ENCODE measurements at regions not wholly inside any gene's neighbourhood (a gene's known extent, or its start where the extent isn't known, plus 50 kb on each side); places are given as distances from the start of the nearest gene placed in this dataset.
A peak's percentile ranks its signal among the peaks of the same experiment; 100 is the strongest.

- no peak for TF ChIP-seq CTCF (IDR thresholded peaks at IDR 0.05; ENCODE audit: insufficient read depth, low read length)
- H3K4me3 ChIP-seq (ENCODE audit: low read depth, low read length) = no peak overlapping the region
- DNase-seq (ENCODE audit: low read depth) = no peak
These were observed 310.2 kb downstream of the FBXW7 start for GRCh38 chr4:152225680-152226079.

GRCh38 chr4:152224721-152225420, 311.0 kb downstream of the FBXW7 start:
- DNase-seq (ENCODE audit: low read depth) = no peak
- TF ChIP-seq CTCF (IDR thresholded peaks at IDR 0.05; ENCODE audit: insufficient read depth, low read length) = no peak
- H3K4me3 ChIP-seq (ENCODE audit: low read depth, low read length) = no peak overlapping the region

- no peak overlapping the region for H3K4me3 ChIP-seq (ENCODE audit: low read depth, low read length)
- no peak for DNase-seq (ENCODE audit: low read depth)
- no peak for TF ChIP-seq CTCF (IDR thresholded peaks at IDR 0.05; ENCODE audit: insufficient read depth, low read length)
These were observed 311.7 kb downstream of the FBXW7 start for GRCh38 chr4:152224223-152224622.

GRCh38 chr4:152223600-152223999, 312.3 kb downstream of the FBXW7 start:
- no peak for DNase-seq (ENCODE audit: low read depth)
- no peak for TF ChIP-seq CTCF (IDR thresholded peaks at IDR 0.05; ENCODE audit: insufficient read depth, low read length)

GRCh38 chr4:152221816-152222516, 313.9 kb downstream of the FBXW7 start:
- H3K4me3 ChIP-seq (ENCODE audit: low read depth, low read length) = no peak overlapping the region
- DNase-seq (ENCODE audit: low read depth) = no peak
- no peak for TF ChIP-seq CTCF (IDR thresholded peaks at IDR 0.05; ENCODE audit: insufficient read depth, low read length)

More at GRCh38 chr4:152223600-152223999, 312.3 kb downstream of the FBXW7 start:
- no peak overlapping the region for H3K4me3 ChIP-seq (ENCODE audit: low read depth, low read length)

GRCh38 chr4:152220201-152220666, 315.7 kb downstream of the FBXW7 start:
- DNase-seq (ENCODE audit: low read depth) = peak; percentile 84
- no peak overlapping the region for H3K4me3 ChIP-seq (ENCODE audit: low read depth, low read length)
- TF ChIP-seq CTCF (IDR thresholded peaks at IDR 0.05; ENCODE audit: insufficient read depth, low read length) = no peak
